ENCODE measurements at regions not wholly inside any gene's neighbourhood (a gene's known extent, or its start where the extent isn't known, plus 50 kb on each side); places are given as distances from the start of the nearest gene placed in this dataset.
"Not testable (repeated sequence)": the region's sequence is repeated elsewhere in the genome, so short reads cannot be mapped to it uniquely, and the experiment has no call there.

DNA sequence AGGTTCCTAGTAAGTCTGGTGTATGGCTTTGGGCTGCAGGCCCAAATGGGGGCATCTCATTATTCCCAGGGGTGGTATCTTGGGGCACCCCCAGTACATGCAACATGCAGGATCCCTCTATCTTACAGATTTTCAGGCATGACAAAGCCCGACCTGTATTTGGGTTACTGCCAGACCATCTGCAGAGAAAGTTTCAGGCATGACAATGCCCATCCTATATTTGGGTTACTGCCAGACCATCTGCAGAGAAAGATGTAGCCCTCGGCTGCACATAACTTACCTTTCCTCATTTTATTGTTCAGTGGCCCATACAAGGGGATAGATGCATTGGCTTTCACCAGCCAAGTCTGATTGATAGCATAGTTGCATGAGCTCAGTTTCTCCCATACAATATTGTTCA is 112.2 kb upstream of the RAB18 start:
- H3K27ac ChIP-seq, result no peak overlapping the region
- TF ChIP-seq, protein P1, sequence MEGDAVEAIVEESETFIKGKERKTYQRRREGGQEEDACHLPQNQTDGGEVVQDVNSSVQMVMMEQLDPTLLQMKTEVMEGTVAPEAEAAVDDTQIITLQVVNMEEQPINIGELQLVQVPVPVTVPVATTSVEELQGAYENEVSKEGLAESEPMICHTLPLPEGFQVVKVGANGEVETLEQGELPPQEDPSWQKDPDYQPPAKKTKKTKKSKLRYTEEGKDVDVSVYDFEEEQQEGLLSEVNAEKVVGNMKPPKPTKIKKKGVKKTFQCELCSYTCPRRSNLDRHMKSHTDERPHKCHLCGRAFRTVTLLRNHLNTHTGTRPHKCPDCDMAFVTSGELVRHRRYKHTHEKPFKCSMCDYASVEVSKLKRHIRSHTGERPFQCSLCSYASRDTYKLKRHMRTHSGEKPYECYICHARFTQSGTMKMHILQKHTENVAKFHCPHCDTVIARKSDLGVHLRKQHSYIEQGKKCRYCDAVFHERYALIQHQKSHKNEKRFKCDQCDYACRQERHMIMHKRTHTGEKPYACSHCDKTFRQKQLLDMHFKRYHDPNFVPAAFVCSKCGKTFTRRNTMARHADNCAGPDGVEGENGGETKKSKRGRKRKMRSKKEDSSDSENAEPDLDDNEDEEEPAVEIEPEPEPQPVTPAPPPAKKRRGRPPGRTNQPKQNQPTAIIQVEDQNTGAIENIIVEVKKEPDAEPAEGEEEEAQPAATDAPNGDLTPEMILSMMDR (conservative IDR thresholded peaks at IDR 0.05), result no peak

DNA sequence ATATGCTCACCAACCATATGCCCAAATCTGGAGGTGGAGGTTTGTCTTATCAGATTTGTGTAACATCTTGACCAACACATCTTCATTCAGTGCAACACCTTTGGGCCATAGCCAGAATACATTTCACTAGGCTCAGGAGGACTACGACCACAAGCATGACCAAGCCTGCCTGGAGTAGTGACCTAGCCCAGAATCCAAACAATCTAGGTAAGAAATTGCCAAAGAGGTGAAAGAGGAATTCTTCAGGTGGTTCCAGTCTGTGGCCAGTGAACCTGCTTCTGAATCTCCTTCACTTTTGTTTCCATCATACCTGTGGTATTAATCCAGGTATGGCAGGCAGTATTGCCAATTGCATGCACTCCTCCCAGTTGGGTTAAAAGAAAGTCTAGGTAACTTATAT is 112.8 kb upstream of the RAB18 start:
- no peak overlapping the region for H3K27ac ChIP-seq
- TF ChIP-seq, protein P1 (conservative IDR thresholded peaks at IDR 0.05), result no peak

DNA sequence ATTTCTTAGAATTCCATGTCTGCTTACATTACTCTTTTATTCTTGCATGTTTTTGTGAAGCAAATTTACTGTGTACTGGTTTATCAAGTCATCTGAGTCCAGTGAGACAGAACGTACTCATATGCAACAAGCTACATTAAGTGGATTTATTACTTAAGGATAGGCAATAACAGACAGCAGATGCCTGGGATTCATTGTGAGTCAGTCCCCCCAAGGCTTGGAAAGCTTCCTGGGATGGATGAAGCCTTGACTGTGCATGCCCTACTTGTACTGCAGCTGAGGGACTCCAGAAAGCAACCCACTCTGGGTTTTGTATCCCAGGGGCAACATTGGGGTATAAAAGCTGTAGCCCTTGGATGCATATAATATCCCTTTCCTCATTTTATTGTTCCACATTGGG is 113.4 kb upstream of the RAB18 start:
- H3K27ac ChIP-seq, result no peak overlapping the region
- TF ChIP-seq, protein P1 (conservative IDR thresholded peaks at IDR 0.05), result no peak

DNA sequence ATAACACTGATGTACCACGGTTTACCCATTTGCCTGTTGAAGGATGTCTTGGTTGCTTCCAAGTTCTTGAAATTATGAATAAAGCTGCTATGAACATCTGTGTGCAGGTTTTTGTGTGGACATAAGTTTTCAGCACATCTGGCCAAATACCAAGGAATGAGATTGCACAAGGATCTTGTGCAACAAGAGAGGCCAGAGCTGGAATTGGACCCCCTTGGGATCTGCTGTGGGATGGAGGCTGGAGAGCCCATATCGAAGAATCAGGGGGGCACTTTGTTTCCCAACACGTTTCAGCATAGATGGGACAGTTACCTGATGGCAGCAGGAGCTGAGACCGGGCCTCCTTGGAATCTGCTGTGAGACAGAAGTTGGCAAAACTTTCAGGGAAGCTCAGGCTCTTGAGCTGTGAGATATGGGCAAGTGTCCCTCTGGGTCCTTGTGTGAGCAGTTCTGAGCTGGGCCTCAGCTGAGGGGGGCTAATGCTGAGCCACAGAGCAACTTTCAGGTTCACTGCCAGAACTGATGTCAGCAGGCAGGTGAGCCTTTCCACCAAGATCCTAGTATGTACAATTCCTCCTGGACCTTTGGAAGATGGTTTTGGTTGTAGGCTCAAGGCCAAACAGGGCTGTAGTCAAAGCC is 115.2 kb upstream of the RAB18 start:
- H3K27ac ChIP-seq, result no peak overlapping the region
- TF ChIP-seq, protein P1 (conservative IDR thresholded peaks at IDR 0.05), result no peak

DNA sequence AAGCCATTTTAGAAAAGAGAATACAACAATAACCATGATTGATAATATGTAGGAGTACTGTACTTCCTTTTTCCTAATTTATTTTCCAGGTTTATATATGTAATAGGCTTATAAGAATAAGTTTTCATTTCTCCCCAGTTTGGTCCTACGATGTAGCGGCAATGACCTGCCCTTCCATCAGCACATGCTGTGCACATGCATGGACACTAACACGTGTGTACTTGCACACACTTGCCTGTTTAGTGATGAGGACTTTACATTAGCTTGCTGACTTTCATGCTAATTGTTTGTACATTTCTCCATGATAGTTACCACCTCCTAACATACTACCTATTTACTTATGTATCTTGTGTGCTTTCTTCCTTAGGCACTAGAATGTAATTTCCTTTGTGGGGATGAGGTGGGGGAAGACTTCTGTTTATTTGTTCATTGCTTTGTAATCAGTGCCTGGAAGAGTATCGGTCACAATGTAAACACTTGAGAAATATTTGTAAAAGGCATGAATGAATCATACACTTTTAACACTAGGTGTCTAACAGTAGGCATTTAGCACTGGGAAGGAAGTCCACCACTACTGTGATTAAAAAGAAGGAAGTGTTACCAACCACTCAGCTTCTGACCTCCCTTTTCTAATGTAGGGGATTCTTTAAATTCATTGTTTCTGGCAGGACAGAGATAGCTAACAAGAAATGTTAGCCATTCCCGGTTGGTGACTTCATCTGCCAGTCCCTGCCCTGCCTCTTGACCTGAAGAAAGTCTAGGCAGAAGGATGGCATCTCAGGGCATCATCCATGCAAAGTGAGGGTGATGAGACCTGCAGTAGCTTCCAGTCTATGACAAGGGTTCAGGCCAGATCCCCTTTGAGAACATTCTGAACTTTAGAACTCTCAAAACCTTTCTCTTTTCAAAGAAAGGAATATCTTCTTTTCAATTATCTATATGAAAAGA is 120.2 kb upstream of the RAB18 start:
- H3K27ac ChIP-seq, result no peak overlapping the region
- TF ChIP-seq, protein P1 (conservative IDR thresholded peaks at IDR 0.05), result no peak

DNA sequence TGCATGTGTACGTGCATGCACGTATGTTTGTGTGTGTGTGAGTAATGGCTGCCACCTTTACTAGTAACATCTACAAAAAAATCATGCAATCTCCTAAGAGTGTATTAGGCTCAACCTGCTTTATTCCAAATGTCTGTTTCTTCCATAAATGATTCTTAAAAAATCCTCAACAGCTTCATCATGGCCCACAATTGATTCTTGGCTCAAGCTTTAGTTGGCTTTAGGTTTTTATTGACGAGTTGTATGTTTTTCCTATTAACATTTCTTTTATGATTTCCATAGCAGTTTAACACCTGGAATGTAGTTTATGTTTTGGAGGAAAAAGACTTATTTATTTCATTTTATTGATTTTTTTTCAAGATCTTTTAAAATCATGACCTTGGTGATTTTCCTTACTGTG is 121.9 kb upstream of the RAB18 start:
- TF ChIP-seq, protein P1 (conservative IDR thresholded peaks at IDR 0.05), result no peak
- H3K27ac ChIP-seq, result no peak overlapping the region

DNA sequence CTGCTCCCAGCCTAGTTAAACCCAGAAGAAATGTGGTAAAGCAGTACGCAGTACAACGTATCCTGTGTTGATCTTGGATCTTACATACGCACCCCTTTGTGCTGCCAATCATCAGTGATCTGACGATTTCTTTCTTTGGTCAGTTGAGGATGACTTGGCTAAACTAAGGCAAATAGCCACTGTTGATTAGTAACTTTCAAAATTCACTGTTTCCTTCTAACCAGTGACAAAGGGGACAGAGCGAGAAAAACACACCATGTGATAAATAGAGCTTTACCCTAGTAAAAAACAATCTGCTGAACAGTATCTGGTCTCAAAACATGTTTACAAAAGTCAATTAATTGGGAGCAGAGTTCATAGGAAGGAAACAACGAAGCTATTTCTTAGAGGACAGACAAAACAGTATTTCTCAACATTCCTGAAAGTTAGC is 123.2 kb upstream of the RAB18 start:
- H3K27ac ChIP-seq, result no peak overlapping the region
- TF ChIP-seq, protein P1 (conservative IDR thresholded peaks at IDR 0.05), result no peak

DNA sequence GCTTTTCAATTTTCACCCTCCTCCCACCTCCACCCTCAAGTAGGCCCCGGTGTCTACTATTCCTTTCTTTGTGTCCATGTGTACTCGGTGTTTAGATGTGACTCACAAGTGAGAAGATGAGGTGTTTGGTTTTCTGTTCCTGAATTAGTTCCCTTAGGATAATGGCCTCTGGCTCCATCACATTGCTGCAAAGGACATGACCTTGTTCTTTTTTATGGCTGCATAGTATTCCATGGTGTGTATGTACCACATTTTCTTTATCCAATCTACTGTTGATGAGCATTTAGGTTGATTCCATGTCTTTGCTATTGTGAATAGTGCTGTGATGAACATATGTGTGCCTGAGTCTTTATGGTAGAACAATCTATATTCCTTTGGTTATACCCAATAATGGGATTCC is 125.1 kb upstream of the RAB18 start:
- H3K27ac ChIP-seq, result not testable (repeated sequence)

Data from VCaP (cell line).